Umbilical cord (tissue), 1 donor: ENCODE measurements at regions not wholly inside any gene's neighbourhood (a gene's known extent, or its start where the extent isn't known, plus 50 kb on each side); places are given as distances from the start of the nearest gene placed in this dataset.
"Not testable (repeated sequence)": the region's sequence is repeated elsewhere in the genome, so short reads cannot be mapped to it uniquely, and the experiment has no call there.

Experiments
- DNase-seq: peaks from one replicate; pipeline ENCODE4 v3.0.0-alpha.2; 2015; ENCODE audit warnings: low spot score

DNA sequence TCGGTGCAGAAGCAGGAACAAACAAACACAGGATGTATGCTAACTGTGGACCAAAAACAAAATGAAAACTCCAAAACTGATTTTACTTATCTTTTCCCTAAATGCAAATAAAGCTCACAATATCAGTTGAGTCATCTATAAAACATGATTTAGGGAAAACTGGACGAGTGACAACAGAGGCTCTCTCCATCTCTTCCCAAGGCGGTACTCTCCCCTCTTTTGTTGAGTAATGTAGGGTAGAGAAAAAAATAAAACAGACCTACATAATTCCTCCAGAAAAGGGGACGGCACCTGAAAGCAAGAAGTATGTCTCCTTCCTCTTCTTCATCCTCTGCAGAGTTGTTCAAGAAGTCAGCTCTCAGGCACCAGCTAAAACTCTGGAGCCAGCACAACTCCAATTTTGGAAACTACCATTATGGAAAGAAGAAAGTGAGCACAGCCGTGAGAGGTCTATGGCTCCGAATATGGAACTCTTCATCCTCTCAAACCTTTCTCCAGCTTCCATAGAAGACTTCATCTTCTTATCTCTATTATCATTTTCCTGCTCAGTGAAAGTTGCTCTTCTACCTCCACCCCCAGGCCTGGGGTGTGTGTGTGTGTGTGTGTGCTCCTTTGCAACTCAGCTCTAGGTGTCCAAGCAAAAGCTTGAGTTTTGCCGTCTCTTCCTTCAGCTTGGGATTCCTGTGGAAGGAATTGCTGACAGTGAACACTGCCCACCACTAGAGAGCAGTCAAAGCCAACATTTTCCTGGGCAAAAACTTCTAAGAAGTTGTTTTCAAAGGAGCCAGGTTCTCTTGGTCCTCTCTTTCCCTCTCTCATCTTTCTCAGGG lies 155.4 kb downstream of the DIO2 start:
- peak; percentile 66 for DNase-seq

DNA sequence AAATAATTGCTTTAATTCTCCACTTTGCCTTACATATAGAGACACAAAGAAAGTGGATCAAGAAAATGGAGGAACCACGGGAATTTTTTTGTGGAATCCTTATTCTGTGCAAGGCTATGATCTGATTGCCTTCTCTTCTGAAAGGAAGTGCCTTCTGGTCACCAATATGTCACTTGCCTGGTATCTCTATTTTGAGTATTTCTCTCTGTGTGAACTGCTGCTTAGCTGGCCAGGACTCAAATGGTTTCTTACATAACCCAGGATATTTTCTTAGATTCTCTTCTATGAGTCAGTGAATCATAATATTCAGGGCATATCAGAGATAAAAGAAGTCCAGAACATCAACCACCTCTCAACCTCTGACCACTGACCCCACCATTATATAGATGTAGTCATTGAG lies 156.1 kb downstream of the DIO2 start:
- DNase-seq = peak; percentile 57

DNA sequence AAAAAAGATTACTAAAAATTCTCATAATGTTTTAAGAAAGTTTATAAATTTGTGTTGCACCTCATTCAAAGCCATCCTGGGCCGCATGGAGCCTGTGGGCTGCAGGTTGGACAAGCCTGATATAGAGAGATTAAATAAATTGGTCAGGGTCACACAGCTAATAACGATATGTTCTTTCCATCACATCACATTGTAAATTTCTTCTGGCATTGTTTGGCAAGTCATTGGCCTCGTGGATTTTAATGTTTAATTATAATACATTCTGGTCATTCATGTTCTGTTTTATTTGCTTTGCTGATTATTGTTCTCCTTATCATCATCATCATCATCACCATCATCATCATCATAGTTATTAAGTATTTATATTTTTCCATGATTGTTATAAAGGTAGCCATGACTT lies 157.3 kb downstream of the DIO2 start:
- DNase-seq = no peak

DNA sequence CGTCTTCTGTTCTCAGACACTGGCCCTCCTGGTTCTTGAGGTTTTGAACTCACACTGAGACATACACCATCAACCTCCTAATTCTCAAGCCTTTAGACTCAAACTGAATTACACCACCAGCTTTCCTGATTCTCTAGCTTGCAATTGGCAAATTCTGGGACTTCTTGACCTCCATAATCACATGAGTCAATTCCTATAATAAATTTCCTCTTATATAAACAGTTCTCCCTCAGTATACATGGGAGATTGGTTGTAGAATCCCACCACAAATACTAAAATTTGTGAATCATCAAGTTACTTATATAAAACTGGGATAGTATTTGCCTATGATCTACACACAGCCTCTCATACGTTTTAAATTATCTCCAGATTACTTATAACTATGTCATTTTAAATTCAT lies 162.2 kb downstream of the DIO2 start:
- DNase-seq = no peak

DNA sequence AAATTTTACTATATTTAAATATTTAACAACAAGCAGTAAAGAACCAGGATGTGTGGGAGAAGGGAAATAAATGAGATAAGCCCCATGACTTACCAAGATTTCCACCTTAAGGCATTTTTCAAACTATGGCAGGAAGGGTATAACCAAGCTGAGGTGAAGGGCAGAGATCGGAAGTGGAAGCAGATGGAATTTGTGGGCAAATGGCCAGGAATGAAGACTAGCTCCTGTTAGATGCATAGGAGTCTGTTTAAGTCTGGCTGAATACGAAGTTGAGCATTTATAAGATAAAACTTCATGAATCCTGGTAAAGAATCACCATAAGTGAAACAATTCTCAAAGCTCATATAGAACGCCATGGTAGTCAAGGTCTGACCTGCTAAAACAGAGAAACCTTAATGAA lies 163.5 kb downstream of the DIO2 start:
- no peak for DNase-seq

DNA sequence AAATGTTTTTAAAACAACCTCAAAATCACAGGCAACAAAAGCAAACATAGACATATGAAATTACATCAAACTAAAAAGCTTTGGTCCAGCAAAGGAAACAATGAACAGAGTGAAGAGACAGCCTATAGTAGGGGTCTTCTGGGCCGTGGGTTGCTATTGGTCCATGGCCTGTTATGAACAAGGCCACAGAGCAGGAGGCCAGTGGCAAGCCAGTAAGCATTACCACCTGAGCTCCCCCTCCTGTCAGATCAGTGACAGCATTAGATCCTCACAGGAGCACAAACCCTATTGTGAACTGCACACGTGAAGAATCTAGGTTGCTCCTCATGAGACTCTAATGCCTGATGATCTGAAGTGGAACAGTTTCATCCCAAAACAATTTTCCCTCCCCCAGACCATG lies 174.0 kb downstream of the DIO2 start:
- no peak for DNase-seq

DNA sequence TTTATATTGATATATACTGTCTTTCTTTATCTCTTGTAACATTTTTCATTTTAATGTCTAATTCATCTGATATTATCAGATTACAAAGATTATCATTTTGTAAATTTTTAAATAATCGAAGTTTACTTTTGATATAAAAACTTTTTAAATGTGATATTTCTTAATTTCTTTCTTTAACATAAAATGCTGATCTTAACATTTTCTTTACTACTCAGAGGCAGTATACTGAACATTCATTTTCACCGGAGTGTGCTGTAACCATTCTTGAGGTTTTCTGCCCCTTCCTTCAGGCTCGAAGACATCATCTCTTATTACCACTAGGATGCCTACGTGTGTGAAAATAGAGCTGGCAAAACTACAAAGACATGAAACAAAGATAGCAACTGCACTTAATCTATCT lies 186.9 kb downstream of the DIO2 start:
- DNase-seq = peak; percentile 67

DNA sequence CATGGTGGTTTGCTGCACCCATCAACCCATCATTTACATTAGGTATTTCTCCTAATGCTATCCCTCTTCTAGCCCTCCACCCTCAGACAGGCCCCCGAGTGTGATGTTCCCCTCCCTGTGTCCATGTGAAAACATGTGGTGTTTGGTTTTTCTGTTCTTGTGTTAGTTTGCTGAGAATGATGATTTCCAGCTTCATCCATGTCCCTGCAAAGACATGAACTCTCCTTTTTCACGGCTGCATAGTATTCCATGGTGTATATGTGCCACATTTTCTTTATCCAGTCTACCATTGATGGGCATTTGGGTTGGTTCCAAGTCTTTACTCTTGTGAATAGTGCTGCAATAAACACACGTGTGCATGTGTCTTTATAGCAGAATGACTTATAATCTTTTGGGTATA lies 192.8 kb downstream of the DIO2 start:
- not testable (repeated sequence) for DNase-seq

GRCh38 chr14:80017795-80018194 lies 193.5 kb downstream of the DIO2 start:
- DNase-seq = no peak

- DNase-seq = not testable (repeated sequence)
These were observed 201.1 kb downstream of the DIO2 start for GRCh38 chr14:80010245-80010644.

GRCh38 chr14:80005561-80005960 lies 205.7 kb downstream of the DIO2 start:
- no peak for DNase-seq

GRCh38 chr14:80004871-80005270 lies 206.4 kb downstream of the DIO2 start:
- DNase-seq = no peak

DNA sequence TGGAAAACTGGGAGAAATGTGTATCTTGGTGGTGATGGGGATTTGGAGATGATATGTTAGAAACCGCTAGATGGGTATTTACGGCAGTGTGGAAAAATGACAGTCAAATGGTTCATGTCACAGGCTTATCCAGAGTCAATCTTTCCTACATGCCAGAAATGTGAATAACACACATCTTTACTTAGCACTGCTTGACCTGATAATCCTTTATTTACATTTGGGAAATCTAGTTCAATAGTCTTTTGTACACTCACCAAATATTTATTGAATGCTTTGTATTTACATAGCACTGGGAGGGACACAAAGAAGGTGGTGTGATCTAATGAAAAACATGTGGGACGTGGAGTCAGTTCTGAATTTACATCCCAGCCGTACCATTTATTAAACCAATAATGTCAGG lies 208.2 kb downstream of the DIO2 start:
- DNase-seq = no peak

DNA sequence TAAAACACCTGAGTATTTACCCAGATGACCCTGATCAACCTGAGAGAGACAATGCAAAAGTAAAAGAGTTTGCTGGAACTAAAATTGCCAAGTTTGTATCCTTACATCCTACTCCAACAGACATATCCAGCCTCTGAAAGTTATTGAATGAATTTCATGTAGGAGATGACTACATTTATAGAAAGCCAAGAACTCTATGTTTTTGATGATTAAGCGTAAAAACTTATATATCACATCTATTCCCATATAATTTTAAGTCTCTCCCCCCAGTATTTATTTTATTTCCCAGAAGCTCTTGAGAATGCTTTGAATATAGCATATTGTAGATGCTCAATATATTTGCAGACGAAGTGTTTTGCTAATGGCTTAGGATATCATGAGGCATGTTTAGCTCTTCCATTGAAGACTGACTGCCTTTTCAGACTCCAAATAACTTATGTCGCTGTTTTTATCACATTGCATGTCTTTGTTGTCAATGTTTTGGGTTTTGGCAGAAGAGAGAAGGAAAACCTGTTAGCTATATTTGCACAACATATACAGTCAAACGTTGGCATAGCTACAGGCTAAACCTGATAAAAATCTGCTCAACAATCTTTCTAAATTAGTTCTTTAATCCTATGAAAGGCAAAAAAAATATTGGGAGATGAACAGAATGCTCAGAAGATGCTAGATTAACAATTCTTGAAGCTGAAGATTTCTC lies 213.6 kb downstream of the DIO2 start:
- no peak for DNase-seq

GRCh38 chr14:79992407-79993198 lies 218.7 kb downstream of the DIO2 start:
- DNase-seq = no peak

GRCh38 chr14:79991866-79992265 lies 219.4 kb downstream of the DIO2 start:
- no peak for DNase-seq

DNA sequence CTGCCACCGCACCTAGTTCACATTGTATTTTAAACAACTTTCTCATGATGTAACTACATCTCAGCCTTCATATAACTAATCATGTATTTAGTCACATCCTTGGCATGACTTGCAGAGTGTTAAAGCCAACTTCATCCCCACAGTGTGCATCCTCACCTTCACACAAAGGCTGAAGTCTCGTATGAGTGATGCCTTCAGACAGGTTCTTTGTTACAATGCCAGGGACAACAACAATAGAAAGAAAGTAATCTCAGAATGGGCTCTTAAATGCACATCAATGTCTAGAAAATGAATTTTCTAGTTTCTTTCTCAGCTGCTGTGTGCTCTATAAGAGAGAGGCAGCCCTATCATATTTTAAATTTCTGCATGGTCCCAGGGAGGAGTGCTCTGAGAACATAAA lies 221.3 kb downstream of the DIO2 start:
- no peak for DNase-seq

- no peak for DNase-seq
These were observed 225.1 kb downstream of the DIO2 start for GRCh38 chr14:79986251-79986650.

DNA sequence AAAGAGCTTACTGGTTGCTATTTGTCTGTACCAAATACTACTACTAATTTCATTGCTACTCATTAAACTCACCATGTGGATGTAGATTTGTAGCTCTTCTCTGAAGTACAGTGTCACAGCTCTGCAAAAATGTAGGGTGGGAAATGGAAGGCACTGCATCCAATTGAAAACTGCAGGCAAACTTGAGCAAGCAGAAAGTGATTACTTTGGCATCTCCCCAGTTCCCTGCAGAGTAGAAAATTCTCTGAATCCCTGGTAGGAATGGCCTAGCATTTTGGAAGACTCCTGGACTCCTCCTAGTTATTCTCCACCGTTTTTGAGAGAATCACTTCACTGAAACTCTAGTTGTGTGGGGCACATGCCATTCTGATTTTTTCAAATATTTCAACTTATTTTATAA lies 239.1 kb downstream of the DIO2 start:
- DNase-seq = no peak

DNA sequence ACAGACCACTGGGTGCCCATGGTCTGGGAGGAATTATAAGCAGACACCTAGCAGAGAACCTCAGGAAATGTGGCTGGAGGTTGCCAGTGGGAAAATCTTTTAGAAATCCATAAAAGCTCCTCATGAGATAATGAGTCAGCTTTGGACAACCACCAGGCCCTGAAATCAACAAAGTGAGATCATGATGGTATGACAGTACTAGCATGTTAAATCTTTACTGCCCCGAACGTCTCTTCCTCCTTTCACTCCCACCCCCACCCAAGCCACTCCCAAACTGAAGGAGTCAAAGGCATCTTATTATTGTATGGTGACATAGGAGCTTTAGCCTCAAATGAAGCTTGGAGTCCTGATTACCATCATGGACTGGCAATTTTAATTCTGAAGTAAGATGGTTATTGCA lies 240.0 kb downstream of the DIO2 start:
- DNase-seq = peak; percentile 71

DNA sequence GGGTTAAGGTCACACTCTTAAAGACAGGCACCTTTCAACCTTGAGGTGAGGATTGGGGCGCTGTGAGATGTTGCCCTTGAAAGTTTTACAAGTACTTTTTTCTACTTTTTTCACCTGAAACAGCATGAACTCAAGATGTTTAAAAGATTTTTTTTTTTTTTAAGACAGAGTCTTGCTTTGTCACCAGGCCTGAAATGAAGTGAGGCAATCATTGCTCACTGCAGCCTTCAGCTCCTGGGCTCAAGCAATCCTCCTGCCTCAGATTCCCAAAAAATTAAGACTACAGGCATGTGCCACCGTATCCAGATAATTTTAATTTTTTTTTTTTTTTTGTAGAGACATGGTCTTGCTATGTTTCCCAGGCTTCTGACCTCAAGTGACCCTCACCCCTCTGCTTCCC lies 243.9 kb downstream of the DIO2 start:
- no peak for DNase-seq

GRCh38 chr14:79967001-79967400 lies 244.3 kb downstream of the DIO2 start:
- no peak for DNase-seq
